H9 (cell line): ENCODE measurements at regions not wholly inside any gene's neighbourhood (a gene's known extent, or its start where the extent isn't known, plus 50 kb on each side); places are given as distances from the start of the nearest gene placed in this dataset.

Experiments
- DNase-seq: peaks from one replicate; pipeline ENCODE4 v3.0.0-alpha.2; 2017
- H2AFZ ChIP-seq: one replicate; pipeline ENCODE4 v1.6.1; 2013; ENCODE audit warnings: mild to moderate bottlenecking, low read length, control low read depth, moderate library complexity
- H2AK5ac ChIP-seq: 2 replicates; pipeline ENCODE4 v1.6.1; 2013; ENCODE audit warnings: low read length, control low read depth, mixed read lengths; ENCODE audit not compliant: insufficient read length
- H2BK120ac ChIP-seq: one replicate; pipeline ENCODE4 v1.6.1; 2013; ENCODE audit warnings: low read depth, mild to moderate bottlenecking, low read length, control low read depth, inconsistent platforms; ENCODE audit not compliant: poor library complexity, severe bottlenecking
- H2BK12ac ChIP-seq: 2 replicates; pipeline ENCODE4 v1.6.1; 2013; ENCODE audit warnings: low read length, control low read depth, mixed read lengths, low read depth; ENCODE audit not compliant: insufficient read length
- H2BK15ac ChIP-seq: 2 replicates; pipeline ENCODE4 v1.6.1; 2013; ENCODE audit warnings: low read depth, low read length, control low read depth
- H2BK20ac ChIP-seq: one replicate; pipeline ENCODE4 v1.6.1; 2013; ENCODE audit warnings: low read depth, mild to moderate bottlenecking, low read length, control low read depth, inconsistent platforms; ENCODE audit not compliant: poor library complexity, severe bottlenecking
- H2BK5ac ChIP-seq: 2 replicates; pipeline ENCODE4 v1.6.1; 2013; ENCODE audit warnings: low read length, control low read depth, mixed read lengths; ENCODE audit not compliant: insufficient read length
- H3K14ac ChIP-seq: 2 replicates; pipeline ENCODE4 v1.6.1; 2013; ENCODE audit warnings: low read length, control low read depth; ENCODE audit not compliant: insufficient read depth
- H3K18ac ChIP-seq: 2 replicates; pipeline ENCODE4 v1.6.1; 2013; ENCODE audit warnings: low read depth, mild to moderate bottlenecking, mixed read lengths, low read length, control low read depth; ENCODE audit not compliant: insufficient read length
- H3K23ac ChIP-seq: 2 replicates; pipeline ENCODE4 v1.6.1; 2013; ENCODE audit warnings: low read length, control low read depth, mixed read lengths, low read depth; ENCODE audit not compliant: insufficient read length
- H3K23me2 ChIP-seq: 2 replicates; pipeline ENCODE4 v1.6.1; 2013; ENCODE audit warnings: low read depth, mild to moderate bottlenecking, mixed read lengths, low read length, control low read depth; ENCODE audit not compliant: insufficient read length, poor library complexity, severe bottlenecking
- H3K27ac ChIP-seq: 2 replicates; pipeline ENCODE4 v1.5.1; 2013; ENCODE audit warnings: low read length, control low read depth, mixed read lengths, low read depth; ENCODE audit not compliant: insufficient read length
- H3K27me3 ChIP-seq: 2 replicates; pipeline ENCODE4 v1.6.1; 2013; ENCODE audit warnings: low read length, control low read depth, inconsistent platforms; ENCODE audit not compliant: insufficient read depth
- H3K4ac ChIP-seq: 2 replicates; pipeline ENCODE4 v1.6.1; 2013; ENCODE audit warnings: low read depth, mild to moderate bottlenecking, control low read depth, inconsistent platforms, low read length, moderate library complexity
- H3K4me1 ChIP-seq: 2 replicates; pipeline ENCODE4 v1.6.1; 2013; ENCODE audit warnings: low read length, control low read depth, inconsistent platforms; ENCODE audit not compliant: insufficient read depth
- H3K4me2 ChIP-seq: 2 replicates; pipeline ENCODE4 v1.6.1; 2013; ENCODE audit warnings: low read length, control low read depth, mixed read lengths; ENCODE audit not compliant: insufficient read length, insufficient read depth
- H3K56ac ChIP-seq: 2 replicates; pipeline ENCODE4 v1.6.1; 2013; ENCODE audit warnings: low read depth, mild to moderate bottlenecking, mixed read lengths, low read length, control low read depth; ENCODE audit not compliant: insufficient read length
- H3K79me1 ChIP-seq: 2 replicates; pipeline ENCODE4 v1.6.1; 2013; ENCODE audit warnings: low read depth, mild to moderate bottlenecking, moderate library complexity, low read length, control low read depth, inconsistent platforms; ENCODE audit not compliant: insufficient read depth, poor library complexity, severe bottlenecking
- H3K79me2 ChIP-seq: 2 replicates; pipeline ENCODE4 v1.6.1; 2013; ENCODE audit warnings: low read length, control low read depth, inconsistent platforms; ENCODE audit not compliant: insufficient read depth
- H3K9ac ChIP-seq: 2 replicates; pipeline ENCODE4 v1.6.1; 2013; ENCODE audit warnings: low read length, control low read depth, mixed read lengths; ENCODE audit not compliant: insufficient read length; ENCODE audit errors: extremely low read depth
- H3K9me3 ChIP-seq: one replicate; pipeline ENCODE4 v1.6.1; 2013; ENCODE audit warnings: low read depth, low read length, inconsistent platforms; ENCODE audit not compliant: control insufficient read depth
- H3T11ph ChIP-seq: one replicate; pipeline ENCODE4 v1.6.1; 2013; ENCODE audit warnings: mild to moderate bottlenecking, low read length, control low read depth, inconsistent platforms
- H4K20me1 ChIP-seq: one replicate; pipeline ENCODE4 v1.6.1; 2013; ENCODE audit not compliant: control insufficient read depth, insufficient read length, insufficient read depth
- H4K5ac ChIP-seq: 2 replicates; pipeline ENCODE4 v1.6.1; 2013; ENCODE audit warnings: low read depth, mild to moderate bottlenecking, mixed read lengths, low read length, control low read depth; ENCODE audit not compliant: insufficient read length
- H4K8ac ChIP-seq: replicated peaks from 2 replicates; pipeline ENCODE4 v1.6.1; 2013; ENCODE audit warnings: low read length, control low read depth, mixed read lengths, low read depth; ENCODE audit not compliant: insufficient read length
- H4K91ac ChIP-seq: 2 replicates; pipeline ENCODE4 v1.6.1; 2013; ENCODE audit warnings: low read depth, mild to moderate bottlenecking, moderate library complexity, mixed read lengths, low read length, control low read depth; ENCODE audit not compliant: insufficient read length
- H3K27ac Mint-ChIP-seq, 3 experiments: 2 replicates in 2 of 3; 3 replicates in 1 of 3; pipeline ENCODE4 v1.8.0; 2020 to 2021; ENCODE audit warnings: mixed read lengths in 3 of 3, mild to moderate bottlenecking in 1 of 3, moderate library complexity in 1 of 3
- H3K27me3 Mint-ChIP-seq: 2 replicates; pipeline ENCODE4 v1.8.0; 2021; ENCODE audit warnings: low read depth, mild to moderate bottlenecking, moderate library complexity, mixed read lengths
- H3K36me3 Mint-ChIP-seq, 3 experiments: 2 replicates in 2 of 3; 3 replicates in 1 of 3; pipeline ENCODE4 v1.8.0; 2020 to 2021; ENCODE audit warnings: low read depth in 3 of 3, mixed read lengths in 3 of 3; ENCODE audit not compliant: insufficient read depth in 1 of 3
- H3K4me1 Mint-ChIP-seq, 2 experiments: 2 replicates each; pipeline ENCODE4 v1.8.0; 2020; ENCODE audit warnings: mixed read lengths in 2 of 2
- H3K4me3 Mint-ChIP-seq, 2 experiments: 2 replicates in 1 of 2; 3 replicates in 1 of 2; pipeline ENCODE4 v1.8.0; 2020 to 2021; ENCODE audit warnings: mild to moderate bottlenecking in 2 of 2, mixed read lengths in 2 of 2, moderate library complexity in 1 of 2
- H3K9me3 Mint-ChIP-seq, 2 experiments: 2 replicates in 1 of 2; 3 replicates in 1 of 2; pipeline ENCODE4 v1.8.0; 2020; ENCODE audit warnings: mild to moderate bottlenecking in 2 of 2, mixed read lengths in 2 of 2, moderate library complexity in 1 of 2
- CTCF ChIP-seq: fragments of 200-600 bp; sonication (generic); conservative IDR thresholded peaks from 3 replicates; pipeline ENCODE4 v1.8.0; 2021; ENCODE audit warnings: antibody characterized with exemption, mild to moderate bottlenecking
- WGBS: extraction: QIAGEN DNeasy Blood & Tissue Kit; methylation state at CpG from one replicate; pipeline ENCODE4 v1.1.7; 2013; ENCODE audit warnings: missing lambda C conversion rate, low lambda C conversion rate, mixed read lengths; ENCODE audit not compliant: insufficient read length; ENCODE audit errors: extremely low coverage; 5-methylcytosine and 5-hydroxymethylcytosine counted together

- H3K4me1 ChIP-seq: no peaks in the 10 kb centered on the region
- H3K27me3 Mint-ChIP-seq: no peaks in the 10 kb centered on the region
- H4K91ac ChIP-seq: no peak overlapping the region
- H3K18ac ChIP-seq: no peak overlapping the region
- no peak overlapping the region for H3K4me2 ChIP-seq
- peaks cover 18 to 26% of the 10 kb centered on the region in 2 experiments for H3K9me3 Mint-ChIP-seq
- no peak for DNase-seq
- no peak overlapping the region for H3K56ac ChIP-seq
- H3K4ac ChIP-seq: no peak overlapping the region
- WGBS: no CpG with 5 or more reads among the region's 7 CpGs
- no peak overlapping the region for H3K27ac ChIP-seq
- no peak overlapping the region for H2AFZ ChIP-seq
- no peak overlapping the region for H2AK5ac ChIP-seq
- H3K79me2 ChIP-seq: no peaks in the 10 kb centered on the region
- no peak overlapping the region for H3K23ac ChIP-seq
- no peak overlapping the region for H4K8ac ChIP-seq
- H3K9me3 ChIP-seq: no peaks in the 10 kb centered on the region
- no peak overlapping the region for H2BK5ac ChIP-seq
- no peaks in the 10 kb centered on the region for H4K20me1 ChIP-seq
- no peak overlapping the region for H2BK120ac ChIP-seq
- no peak overlapping the region for H2BK12ac ChIP-seq
- H3T11ph ChIP-seq: no peak overlapping the region
- no peak overlapping the region for H3K9ac ChIP-seq
- no peak for TF ChIP-seq CTCF
- no peaks in the 10 kb centered on the region for H3K79me1 ChIP-seq
- peaks cover 2 to 15% (median 4%) of the 10 kb centered on the region in 3 experiments; a peak in 6 of 7 replicates for H3K36me3 Mint-ChIP-seq
- H3K27ac Mint-ChIP-seq: no peak overlapping the region
- H3K4me1 Mint-ChIP-seq: no peaks in the 10 kb centered on the region
- H3K23me2 ChIP-seq: no peaks in the 10 kb centered on the region
- H2BK15ac ChIP-seq: no peak overlapping the region
- H3K4me3 Mint-ChIP-seq: no peak overlapping the region
- H2BK20ac ChIP-seq: no peak overlapping the region
- no peak overlapping the region for H4K5ac ChIP-seq
- H3K14ac ChIP-seq: no peak overlapping the region
- H3K27me3 ChIP-seq: no peaks in the 10 kb centered on the region
These were observed 538.1 kb downstream of the STIM2 start for GRCh38 chr4:27398631-27399310.
